ENCODE measurements at regions not wholly inside any gene's neighbourhood (a gene's known extent, or its start where the extent isn't known, plus 50 kb on each side); places are given as distances from the start of the nearest gene placed in this dataset.
"Not testable (repeated sequence)": the region's sequence is repeated elsewhere in the genome, so short reads cannot be mapped to it uniquely, and the experiment has no call there.

DNA sequence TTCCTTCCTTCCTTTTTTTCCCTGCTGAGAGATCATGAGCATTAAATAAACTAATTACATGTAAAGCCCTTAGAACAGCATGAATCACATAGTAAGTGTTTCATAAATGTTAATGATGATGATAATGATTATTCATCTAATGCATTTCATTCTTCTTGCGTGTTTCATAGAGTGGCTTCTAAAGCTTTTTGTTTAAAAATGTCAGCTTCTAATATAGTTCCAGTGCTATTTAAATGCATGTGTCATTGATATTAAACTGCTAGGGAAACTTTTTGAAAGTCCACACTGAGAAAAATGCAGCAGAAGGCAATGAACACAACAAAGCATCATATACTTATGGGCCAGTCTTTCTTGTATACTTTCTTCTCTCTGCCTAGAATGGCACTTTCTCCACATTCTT lies 894.8 kb downstream of the REEP3 start:
- no peak for DNase-seq (ENCODE audit: low read depth)

GRCh38 chr10:64419461-64419860 lies 898.3 kb downstream of the REEP3 start:
- no peak for DNase-seq (ENCODE audit: low read depth)

- DNase-seq (ENCODE audit: low read depth): no peak
These were observed 905.5 kb downstream of the REEP3 start for GRCh38 chr10:64426745-64427144.

DNA sequence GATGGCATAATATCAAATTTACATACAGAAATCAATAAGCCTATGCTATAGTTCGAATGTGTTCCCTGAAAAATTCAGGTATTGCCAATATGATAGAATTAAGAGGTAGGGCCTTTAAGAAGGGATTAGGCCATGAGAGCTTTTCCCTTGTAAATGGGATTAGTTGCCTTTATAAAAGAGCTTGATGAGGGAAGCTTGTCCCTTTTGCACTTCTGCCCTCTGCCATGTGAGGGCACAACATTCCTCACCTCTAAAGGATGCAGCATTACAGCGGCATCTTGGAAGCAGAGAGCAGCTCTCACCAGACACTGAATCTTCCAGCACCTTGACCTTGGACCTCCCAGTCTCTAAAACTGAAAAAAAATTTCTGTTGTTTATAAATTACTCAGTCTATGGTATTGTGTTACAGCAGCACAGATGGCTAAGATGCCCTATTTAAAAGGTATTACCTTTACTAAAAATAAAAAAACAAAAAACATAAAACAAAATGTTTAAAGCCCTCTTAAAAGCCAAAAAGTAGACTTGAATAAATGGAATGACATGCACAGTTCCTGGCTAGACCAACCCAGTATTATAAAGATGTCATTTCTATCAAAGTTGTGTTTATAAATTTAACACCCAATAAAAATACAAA lies 909.6 kb downstream of the REEP3 start:
- no peak for DNase-seq (ENCODE audit: low read depth)

DNA sequence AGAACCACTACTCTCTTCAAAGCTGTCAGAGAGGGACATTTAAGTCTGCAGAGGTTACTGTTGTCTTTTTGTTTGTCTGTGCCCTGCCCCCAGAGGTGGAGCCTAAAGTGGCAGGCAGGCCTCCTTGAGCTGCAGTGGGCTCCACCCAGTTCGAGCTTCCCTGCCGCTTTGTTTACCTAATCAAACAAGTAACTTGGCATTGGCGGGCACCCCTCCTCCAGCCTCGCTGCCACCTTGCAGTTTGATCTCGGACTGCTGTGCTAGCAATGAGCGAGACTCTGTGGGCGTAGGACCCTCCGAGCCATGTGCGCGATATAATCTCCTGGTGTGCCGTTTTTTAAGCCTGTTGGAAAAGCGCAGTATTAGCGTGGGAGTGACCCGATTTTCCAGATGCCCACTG lies 920.7 kb downstream of the REEP3 start:
- DNase-seq (ENCODE audit: low read depth): not testable (repeated sequence)

GRCh38 chr10:64444163-64444562 lies 923.0 kb downstream of the REEP3 start:
- no peak for DNase-seq (ENCODE audit: low read depth)

DNA sequence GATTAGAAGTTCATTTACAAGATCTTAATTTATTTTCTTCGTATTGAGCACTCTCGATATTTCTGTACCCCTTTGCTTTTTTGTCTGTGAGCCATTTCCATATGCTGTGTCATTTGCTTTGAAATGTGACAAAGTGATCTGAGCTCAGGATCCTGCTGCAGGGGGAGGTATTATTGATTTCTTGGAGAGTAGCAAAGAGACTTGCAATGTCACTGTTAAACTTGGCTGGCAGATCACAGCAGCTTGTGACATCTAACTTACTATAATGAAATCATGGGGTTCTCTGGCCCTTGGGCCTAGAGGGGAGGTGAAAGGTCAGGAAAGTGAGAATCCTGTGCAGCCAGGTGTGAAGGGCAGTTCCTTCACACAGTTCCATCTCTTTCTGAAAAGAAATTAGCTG lies 923.4 kb downstream of the REEP3 start:
- no peak for DNase-seq (ENCODE audit: low read depth)

DNA sequence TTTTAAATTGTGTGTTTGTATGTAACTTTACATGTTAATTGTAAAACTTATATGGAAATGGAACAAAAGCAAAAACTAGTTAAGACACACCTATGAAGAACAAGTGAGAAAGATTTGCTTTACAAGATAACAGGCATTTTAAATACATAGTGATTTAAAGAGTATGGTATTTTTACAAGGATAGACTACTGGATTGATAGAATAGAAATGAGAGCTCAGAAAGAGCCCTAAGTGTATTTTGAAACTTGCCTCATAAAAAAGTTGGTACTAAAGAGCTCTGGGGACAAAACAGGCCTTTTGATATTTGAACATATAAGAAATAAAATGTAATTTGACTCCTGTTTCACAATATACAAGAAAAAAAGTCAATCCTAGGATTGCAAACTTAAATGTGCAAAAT lies 928.4 kb downstream of the REEP3 start:
- DNase-seq (ENCODE audit: low read depth): no peak

DNA sequence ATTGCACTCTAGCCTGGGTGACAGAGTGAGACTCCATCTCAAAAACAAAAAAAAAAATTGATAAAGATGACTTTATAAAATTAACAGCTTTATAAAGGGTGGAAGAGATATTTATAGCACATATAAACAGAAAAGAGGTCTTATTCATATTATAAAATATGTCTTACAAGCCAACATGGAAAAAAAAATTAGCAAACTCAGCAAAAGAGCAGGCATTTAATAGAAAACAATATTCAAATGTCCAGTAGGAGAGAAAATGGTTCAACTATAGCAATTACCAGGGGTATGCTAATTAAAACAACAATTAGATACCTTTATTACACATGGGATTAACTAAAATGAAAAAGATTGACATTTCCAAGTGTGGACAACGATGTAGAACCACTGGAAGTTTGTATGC lies 929.1 kb downstream of the REEP3 start:
- DNase-seq (ENCODE audit: low read depth): no peak

- no peak for DNase-seq (ENCODE audit: low read depth)
These were observed 933.8 kb downstream of the REEP3 start for GRCh38 chr10:64454962-64455361.

DNA sequence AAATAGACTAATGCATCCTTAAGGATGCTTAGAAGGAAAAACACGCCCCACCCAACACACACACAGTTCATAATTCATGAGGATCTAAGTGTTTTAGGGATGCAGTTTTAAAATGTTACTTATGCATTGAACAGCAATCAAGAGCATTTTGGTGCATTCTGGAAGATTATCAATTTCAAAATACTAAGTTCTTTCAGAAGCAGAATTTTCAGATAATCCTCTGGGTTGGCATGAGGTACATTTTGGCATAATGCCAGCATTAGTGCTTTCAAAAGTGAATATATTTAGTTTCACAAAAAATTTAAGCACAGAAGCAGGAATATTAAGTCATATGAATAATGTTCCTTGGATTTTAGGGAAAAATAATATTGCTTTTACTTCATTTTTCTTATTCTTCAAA lies 937.1 kb downstream of the REEP3 start:
- DNase-seq (ENCODE audit: low read depth): no peak

- DNase-seq (ENCODE audit: low read depth): no peak
These were observed 942.2 kb downstream of the REEP3 start for GRCh38 chr10:64463406-64463805.

GRCh38 chr10:64465653-64466052 lies 944.5 kb downstream of the REEP3 start:
- DNase-seq (ENCODE audit: low read depth): no peak

DNA sequence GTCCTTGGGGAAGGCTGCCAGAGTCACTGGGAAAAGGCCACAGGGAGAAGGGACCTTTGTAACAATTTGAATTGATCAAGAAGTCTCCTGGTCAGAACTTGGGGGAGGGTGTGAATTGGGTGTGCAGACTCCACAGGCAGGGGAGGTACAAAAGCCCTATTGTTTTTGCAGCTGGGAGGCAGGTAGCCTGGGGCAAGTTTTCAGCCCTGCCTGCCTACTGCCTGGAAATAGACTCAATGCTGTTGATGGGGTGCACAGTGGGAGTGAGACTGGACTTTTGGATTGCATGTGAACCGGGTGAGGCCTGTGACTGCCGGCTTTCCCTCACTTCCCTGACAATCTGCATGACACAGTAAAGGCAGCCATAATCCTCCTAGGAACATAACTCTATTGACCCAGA lies 947.0 kb downstream of the REEP3 start:
- DNase-seq (ENCODE audit: low read depth): no peak

DNA sequence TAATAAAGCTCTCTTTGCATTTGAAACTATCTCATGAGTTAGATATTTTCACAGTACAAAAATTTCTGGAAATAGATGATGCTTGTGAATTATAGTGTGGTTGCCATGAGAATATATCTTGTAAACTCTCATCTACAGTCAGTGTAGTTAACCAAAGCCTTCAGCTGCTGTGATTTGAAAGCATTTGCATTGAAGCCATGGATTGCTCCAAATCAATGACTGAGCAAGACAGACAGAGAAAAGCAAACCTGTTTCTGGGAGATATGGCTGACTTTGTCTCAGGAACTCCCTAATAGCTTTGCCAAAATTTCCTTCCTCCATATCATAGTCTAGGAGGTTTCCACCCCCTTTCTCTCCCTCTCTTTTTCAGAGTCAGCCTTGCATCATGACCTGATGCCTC lies 955.3 kb downstream of the REEP3 start:
- DNase-seq (ENCODE audit: low read depth): no peak

DNA sequence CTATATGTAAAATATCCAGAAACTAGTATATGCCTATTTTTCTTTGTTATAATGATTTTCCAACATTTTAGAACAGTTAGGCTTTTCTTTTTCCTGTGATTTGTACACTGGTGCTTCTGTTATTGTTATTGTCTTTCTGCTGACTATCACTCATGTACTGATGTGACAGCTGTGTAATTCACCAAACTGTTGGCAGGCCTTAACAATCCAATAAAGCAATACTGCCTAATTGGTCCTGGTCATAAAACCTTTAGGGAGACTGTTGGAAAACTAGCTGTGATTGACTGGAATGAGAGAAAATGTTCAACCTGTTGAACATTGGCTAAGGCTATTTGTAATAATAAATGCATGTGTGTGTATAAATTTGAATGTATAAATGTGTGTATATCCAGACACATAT lies 956.6 kb downstream of the REEP3 start:
- DNase-seq (ENCODE audit: low read depth): no peak

DNA sequence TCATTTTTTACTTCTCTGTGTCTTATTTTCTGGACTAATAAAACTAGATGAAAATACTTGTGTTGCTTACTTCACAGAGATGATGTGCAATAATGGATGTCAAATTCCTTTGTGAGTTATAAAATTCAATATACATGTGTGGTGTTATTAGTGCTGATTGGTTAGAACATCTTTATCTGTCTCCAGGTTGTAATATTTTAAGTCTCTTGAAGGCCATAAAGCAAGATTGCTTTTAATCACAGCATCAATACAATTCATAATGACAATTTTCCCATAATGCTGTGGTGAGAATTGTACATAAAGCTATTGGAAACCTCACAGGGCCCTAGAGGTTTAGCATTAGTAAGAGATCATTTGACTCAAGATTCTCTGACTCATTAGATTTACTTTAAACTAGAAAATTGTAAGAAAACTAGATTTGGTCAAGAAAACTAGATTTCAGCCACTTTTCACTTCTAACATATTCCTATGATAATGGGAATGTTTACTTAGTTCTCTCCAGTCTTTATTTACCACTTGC lies 963.7 kb downstream of the REEP3 start:
- no peak for DNase-seq (ENCODE audit: low read depth)

GRCh38 chr10:64486149-64486548 lies 964.9 kb downstream of the REEP3 start:
- DNase-seq (ENCODE audit: low read depth): no peak

DNA sequence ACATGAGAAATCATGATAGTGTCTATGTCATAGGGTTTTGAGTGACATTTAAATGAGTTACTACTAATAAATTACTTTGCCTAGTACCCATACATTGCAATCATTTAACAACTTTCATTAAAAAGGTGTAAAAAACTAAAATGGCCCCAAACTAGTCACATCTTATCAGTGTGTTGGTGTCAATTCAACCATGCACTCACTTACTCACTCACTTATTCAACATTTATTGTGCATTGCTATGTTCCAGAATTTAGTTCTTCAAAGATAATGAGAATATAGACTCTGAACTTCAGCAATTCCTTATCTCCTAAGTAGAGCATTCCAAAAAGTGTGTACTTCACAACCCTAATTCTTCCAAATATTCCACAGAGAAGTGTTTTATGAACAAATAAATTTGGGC lies 965.7 kb downstream of the REEP3 start:
- no peak for DNase-seq (ENCODE audit: low read depth)

- DNase-seq (ENCODE audit: low read depth): no peak
These were observed 973.7 kb downstream of the REEP3 start for GRCh38 chr10:64494901-64495300.

GRCh38 chr10:64497306-64497705 lies 976.1 kb downstream of the REEP3 start:
- no peak for DNase-seq (ENCODE audit: low read depth)

DNA sequence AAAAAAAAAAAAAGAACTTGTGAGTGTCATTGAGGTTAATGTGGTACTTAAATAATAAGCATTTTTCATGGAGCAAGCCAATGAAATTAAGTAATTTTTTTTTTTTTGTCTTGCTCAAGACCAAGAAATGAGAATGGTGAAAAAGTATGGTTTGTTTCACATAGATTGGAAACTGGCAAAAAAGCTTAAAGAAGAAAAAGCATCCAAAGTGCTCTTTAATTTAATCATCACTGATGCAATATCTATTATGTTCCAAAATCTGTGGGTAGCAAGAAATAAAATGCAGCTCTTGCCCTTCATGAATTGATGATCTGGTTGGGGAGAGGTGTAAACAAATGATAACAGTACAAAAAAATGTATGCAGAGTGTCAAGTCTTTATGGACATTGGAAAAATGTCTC lies 980.6 kb downstream of the REEP3 start:
- DNase-seq (ENCODE audit: low read depth): no peak

- no peak for DNase-seq (ENCODE audit: low read depth)
These were observed 981.7 kb downstream of the REEP3 start for GRCh38 chr10:64502936-64503335.

DNA sequence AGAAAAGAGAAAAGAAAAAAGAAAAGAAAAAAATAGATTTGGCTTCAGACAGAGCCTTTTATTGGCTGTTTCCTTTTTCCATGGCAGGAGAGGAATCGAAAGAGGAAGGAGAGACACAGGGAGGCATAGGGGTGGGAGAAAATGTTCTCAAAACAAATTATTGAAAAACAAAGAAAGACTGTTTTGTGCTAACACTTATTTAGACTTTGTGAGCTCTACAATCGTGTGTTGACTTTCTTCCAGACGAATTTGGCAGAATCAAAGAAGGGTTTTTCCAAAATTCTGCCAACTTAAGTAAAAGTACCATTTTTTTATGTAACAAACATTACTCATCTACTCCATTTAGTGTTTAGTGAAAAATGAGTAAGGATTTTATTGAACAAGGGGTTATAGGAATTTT lies 982.2 kb downstream of the REEP3 start:
- no peak for DNase-seq (ENCODE audit: low read depth)

- DNase-seq (ENCODE audit: low read depth): no peak
These were observed 984.3 kb downstream of the REEP3 start for GRCh38 chr10:64505501-64505900.
